ENCODE measurements at regions not wholly inside any gene's neighbourhood (a gene's known extent, or its start where the extent isn't known, plus 50 kb on each side); places are given as distances from the start of the nearest gene placed in this dataset.

DNA sequence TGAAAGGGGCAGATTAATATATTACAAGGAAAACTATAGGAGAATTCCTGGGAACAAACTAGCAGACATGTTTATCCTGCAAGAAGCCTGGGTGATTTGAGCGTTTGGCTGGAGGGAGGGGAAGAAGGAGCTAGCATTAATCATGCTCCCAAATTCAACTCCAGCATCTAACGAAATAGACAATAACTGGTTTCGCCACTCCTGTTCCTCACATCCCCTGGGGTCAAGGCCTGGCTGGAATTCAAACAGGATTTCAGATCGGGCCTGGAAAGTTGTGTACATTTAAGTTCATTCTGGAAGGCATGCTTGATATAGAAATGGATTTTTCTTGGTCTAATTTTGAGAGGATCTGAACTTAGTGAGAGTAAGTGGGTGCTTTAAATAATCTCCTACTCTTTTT is 126.1 kb upstream of the CTAGE1 start:
- TF ChIP-seq ZNF274 (IDR thresholded peaks at IDR 0.05; ENCODE audit: low read depth, low read length) (no peak), EZH2phosphoT487 (IDR thresholded peaks at IDR 0.05; ENCODE audit: borderline replicate concordance) (no peak), CTCF (IDR thresholded peaks at IDR 0.05 in 2 of 3, conservative IDR thresholded peaks at IDR 0.05 in 1 of 3; ENCODE audit: borderline replicate concordance in 1 of 3, insufficient read depth in 1 of 3, low read depth in 2 of 3, low read length in 2 of 3) (no peak)
- TF ChIP-seq, protein P1, sequence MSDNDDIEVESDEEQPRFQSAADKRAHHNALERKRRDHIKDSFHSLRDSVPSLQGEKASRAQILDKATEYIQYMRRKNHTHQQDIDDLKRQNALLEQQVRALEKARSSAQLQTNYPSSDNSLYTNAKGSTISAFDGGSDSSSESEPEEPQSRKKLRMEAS (IDR thresholded peaks at IDR 0.05) = no peak

All from HCT116 (cell line).